NCI-H1930 (cell line): ENCODE measurements at regions not wholly inside any gene's neighbourhood (a gene's known extent, or its start where the extent isn't known, plus 50 kb on each side); places are given as distances from the start of the nearest gene placed in this dataset.

Experiments used
- DNase-seq, 2 experiments: peaks; one replicate each; lab custom pipeline; 2025; lab: John Stamatoyannopoulos, UW

GRCh38 chr12:39047539-39048262, 142.3 kb upstream of the CPNE8 start:
- no peak for DNase-seq

- DNase-seq = no peak
These were observed 139.4 kb upstream of the CPNE8 start for GRCh38 chr12:39044754-39045153.

GRCh38 chr12:39043424-39043822, 138.0 kb upstream of the CPNE8 start:
- no peak for DNase-seq

GRCh38 chr12:39040275-39040674, 134.9 kb upstream of the CPNE8 start:
- no peak for DNase-seq

GRCh38 chr12:39037115-39037514, 131.7 kb upstream of the CPNE8 start:
- DNase-seq = no peak

- DNase-seq = no peak
These were observed 130.7 kb upstream of the CPNE8 start for GRCh38 chr12:39036105-39036504.

- DNase-seq = no peak
These were observed 128.4 kb upstream of the CPNE8 start for GRCh38 chr12:39033782-39034181.

- DNase-seq = no peak
These were observed 127.1 kb upstream of the CPNE8 start for GRCh38 chr12:39032448-39032847.

GRCh38 chr12:39032034-39032433, 126.6 kb upstream of the CPNE8 start:
- no peak for DNase-seq

- DNase-seq = no peak
These were observed 123.0 kb upstream of the CPNE8 start for GRCh38 chr12:39028382-39028781.

- no peak for DNase-seq
These were observed 107.5 kb upstream of the CPNE8 start for GRCh38 chr12:39012870-39013269.

- DNase-seq = no peak
These were observed 105.8 kb upstream of the CPNE8 start for GRCh38 chr12:39011166-39011565.

GRCh38 chr12:39010406-39010805, 105.0 kb upstream of the CPNE8 start:
- DNase-seq = no peak

GRCh38 chr12:39007619-39008018, 102.2 kb upstream of the CPNE8 start:
- no peak for DNase-seq

GRCh38 chr12:39006286-39006685, 100.9 kb upstream of the CPNE8 start:
- DNase-seq = no peak

- DNase-seq = no peak
These were observed 100.3 kb upstream of the CPNE8 start for GRCh38 chr12:39005671-39006070.

GRCh38 chr12:39003541-39004155, 98.3 kb upstream of the CPNE8 start:
- DNase-seq = no peak

GRCh38 chr12:39000370-39000769, 95.0 kb upstream of the CPNE8 start:
- no peak for DNase-seq

- DNase-seq = no peak
These were observed 93.6 kb upstream of the CPNE8 start for GRCh38 chr12:38998887-38999482.

- DNase-seq = no peak
These were observed 89.9 kb upstream of the CPNE8 start for GRCh38 chr12:38995249-38995648.

GRCh38 chr12:38985961-38986360, 80.6 kb upstream of the CPNE8 start:
- DNase-seq = no peak

GRCh38 chr12:38984388-38984787, 79.0 kb upstream of the CPNE8 start:
- DNase-seq = no peak

GRCh38 chr12:38983117-38983571, 77.8 kb upstream of the CPNE8 start:
- no peak for DNase-seq
